WTC11 (cell line): ENCODE measurements at regions not wholly inside any gene's neighbourhood (a gene's known extent, or its start where the extent isn't known, plus 50 kb on each side); places are given as distances from the start of the nearest gene placed in this dataset.

ENCODE experiments used
- ATAC-seq: fragments of 200-7000 bp; cut with Tn5 transposase; 2 replicates; pipeline ENCODE4 v1.10.0; 2021; ENCODE audit warnings: mild to moderate bottlenecking, moderate library complexity
- CTCF ChIA-PET: fragments of 300-600 bp; sonication (Branson Sonifier 250); formaldehyde crosslinking; loops from one replicate; lab custom pipeline; 2021; ENCODE audit warnings: antibody characterized with exemption; lab: Charles Lee
- POLR2A ChIA-PET: fragments of 350-600 bp; sonication (Branson Sonifier 250); formaldehyde crosslinking; loops from one replicate; lab custom pipeline; 2021; ENCODE audit warnings: antibody characterized with exemption; lab: Charles Lee
- DNase-seq: peaks from one replicate; pipeline ENCODE4 v3.0.0; 2021; ENCODE audit warnings: low spot score
- H3K27ac Mint-ChIP-seq: 2 replicates; pipeline ENCODE4 v1.8.0; 2021; ENCODE audit warnings: mixed read lengths
- H3K27me3 Mint-ChIP-seq: 2 replicates; pipeline ENCODE4 v1.8.0; 2021; ENCODE audit warnings: low read depth, mild to moderate bottlenecking, moderate library complexity, mixed read lengths
- H3K36me3 Mint-ChIP-seq: 2 replicates; pipeline ENCODE4 v1.8.0; 2021; ENCODE audit warnings: mixed read lengths
- H3K4me1 Mint-ChIP-seq: 2 replicates; pipeline ENCODE4 v1.8.0; 2022; ENCODE audit warnings: mixed read lengths
- H3K4me3 Mint-ChIP-seq: 2 replicates; pipeline ENCODE4 v1.8.0; 2021; ENCODE audit warnings: mild to moderate bottlenecking, moderate library complexity, mixed read lengths
- H3K9me3 Mint-ChIP-seq: 2 replicates; pipeline ENCODE4 v1.8.0; 2021; ENCODE audit warnings: mixed read lengths
- CBFB ChIP-seq: sonication (generic); formaldehyde crosslinking; IDR thresholded peaks from 2 replicates; pipeline ENCODE4 v1.8.1; 2022; ENCODE audit warnings: mild to moderate bottlenecking, low read depth, missing genetic modification reagents
- ETV6 ChIP-seq: sonication (generic); formaldehyde crosslinking; IDR thresholded peaks from 2 replicates; pipeline ENCODE4 v1.8.1; 2022; ENCODE audit warnings: mild to moderate bottlenecking, missing genetic modification reagents
- HMGA2 ChIP-seq: fragments of 250-450 bp; sonication (Bioruptor Pico); IDR thresholded peaks from 2 replicates; pipeline ENCODE4 v1.4.0; 2021; ENCODE audit warnings: mild to moderate bottlenecking, moderate library complexity
- NFYB ChIP-seq: sonication (generic); formaldehyde crosslinking; conservative IDR thresholded peaks from 2 replicates; pipeline ENCODE4 v1.8.0; 2022; ENCODE audit warnings: low read depth, missing genetic modification reagents
- NR3C1 ChIP-seq: sonication (generic); formaldehyde crosslinking; conservative IDR thresholded peaks from 2 replicates; pipeline ENCODE4 v1.8.1; 2023; ENCODE audit warnings: low read depth, mild to moderate bottlenecking, missing genetic modification reagents
- RELA ChIP-seq: sonication (generic); formaldehyde crosslinking; IDR thresholded peaks from 2 replicates; pipeline ENCODE4 v1.8.1; 2022; ENCODE audit warnings: missing genetic modification reagents, mild to moderate bottlenecking, borderline replicate concordance
- RORB ChIP-seq: fragments of 250-450 bp; sonication (Bioruptor Pico); IDR thresholded peaks from 2 replicates; pipeline ENCODE4 v1.9.0; 2021; ENCODE audit warnings: mild to moderate bottlenecking
- SMAD3 ChIP-seq: sonication (generic); formaldehyde crosslinking; IDR thresholded peaks from 2 replicates; pipeline ENCODE4 v1.8.0; 2022; ENCODE audit warnings: missing genetic modification reagents, mild to moderate bottlenecking, borderline replicate concordance
- TEAD1 ChIP-seq: sonication (generic); formaldehyde crosslinking; IDR thresholded peaks from 2 replicates; pipeline ENCODE4 v1.8.0; 2022; ENCODE audit warnings: mild to moderate bottlenecking, missing genetic modification reagents
- ZNF121 ChIP-seq: sonication (generic); formaldehyde crosslinking; IDR thresholded peaks from 2 replicates; pipeline ENCODE4 v1.8.0; 2023; ENCODE audit warnings: missing genetic modification reagents
- ZNF396 ChIP-seq: fragments of 250-450 bp; sonication (Bioruptor Pico); IDR thresholded peaks from 2 replicates; pipeline ENCODE4 v1.8.0; 2021; ENCODE audit warnings: mild to moderate bottlenecking, moderate library complexity, borderline replicate concordance
- ZNF416 ChIP-seq: fragments of 250-450 bp; sonication (Bioruptor Pico); IDR thresholded peaks from 2 replicates; pipeline ENCODE4 v1.9.0; 2021; ENCODE audit warnings: mild to moderate bottlenecking, inconsistent platforms
- TF ChIP-seq, protein P1 (sequence below): sonication (generic); formaldehyde crosslinking; IDR thresholded peaks from 2 replicates; pipeline ENCODE4 v1.8.1; 2023; ENCODE audit warnings: mild to moderate bottlenecking, missing genetic modification reagents
- TF ChIP-seq, protein P2 (sequence below): sonication (generic); formaldehyde crosslinking; IDR thresholded peaks from 2 replicates; pipeline ENCODE4 v1.8.1; 2023; ENCODE audit warnings: mild to moderate bottlenecking, missing genetic modification reagents, moderate library complexity
- TF ChIP-seq, protein P3 (sequence below): fragments of 250-450 bp; sonication (Bioruptor Pico); conservative IDR thresholded peaks from 2 replicates; pipeline ENCODE4 v1.9.0; 2021; ENCODE audit warnings: mild to moderate bottlenecking
- TF ChIP-seq, protein P4 (sequence below): fragments of 250-450 bp; sonication (Bioruptor Pico); IDR thresholded peaks from 2 replicates; pipeline ENCODE4 v1.9.0; 2021; ENCODE audit warnings: mild to moderate bottlenecking, borderline replicate concordance
- TF ChIP-seq, protein P5 (sequence below): sonication (generic); formaldehyde crosslinking; conservative IDR thresholded peaks from 2 replicates; pipeline ENCODE4 v1.8.1; 2023; ENCODE audit warnings: mild to moderate bottlenecking, low read depth, missing genetic modification reagents, moderate library complexity
- TF ChIP-seq, protein P6 (sequence below): sonication (generic); formaldehyde crosslinking; IDR thresholded peaks from 2 replicates; pipeline ENCODE4 v1.8.1; 2023; ENCODE audit warnings: mild to moderate bottlenecking, moderate library complexity, missing genetic modification reagents
- TF ChIP-seq, protein P7 (sequence below): sonication (generic); formaldehyde crosslinking; IDR thresholded peaks from 2 replicates; pipeline ENCODE4 v1.8.1; 2023; ENCODE audit warnings: mild to moderate bottlenecking, missing genetic modification reagents, moderate library complexity

DNA sequence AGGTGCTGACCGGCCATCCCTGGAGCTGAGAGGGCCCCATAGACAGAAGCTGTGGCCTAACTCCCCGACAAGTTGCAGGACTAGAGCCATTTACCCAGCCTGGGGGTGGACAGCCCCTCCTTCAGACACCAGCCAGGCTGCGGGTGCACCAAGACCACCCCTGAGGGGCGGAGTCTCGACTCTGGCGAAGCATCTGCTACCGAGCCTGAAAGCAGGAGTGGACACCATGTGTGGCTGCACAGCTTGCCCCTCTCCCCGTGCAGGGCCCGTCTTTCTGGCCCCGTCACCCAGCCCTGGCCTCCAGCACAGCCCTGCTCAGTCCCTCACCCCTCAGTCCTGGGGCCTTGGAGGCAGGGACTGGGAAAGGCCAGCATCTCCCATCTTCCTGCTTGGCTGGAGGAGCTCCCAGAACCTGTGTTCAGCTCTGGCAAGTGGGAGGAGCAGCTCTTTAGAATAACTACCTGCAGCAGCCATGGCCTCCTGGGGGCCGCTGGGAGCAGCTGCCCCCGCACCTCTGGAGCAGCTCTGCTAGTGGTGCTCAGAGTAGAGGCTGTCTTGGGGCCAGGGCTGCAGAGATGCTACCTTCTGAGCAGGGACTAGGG lies 275.8 kb downstream of the NDUFA10 start:
- DNase-seq (no peak), ATAC-seq (no peak)
- Mint-ChIP-seq H3K27ac (no peak overlapping the region), H3K36me3 (no peaks in the 10 kb centered on the region), H3K4me3 (no peak overlapping the region), H3K27me3 (no peaks in the 10 kb centered on the region), H3K4me1 (no peaks in the 10 kb centered on the region), H3K9me3 (no peaks in the 10 kb centered on the region; the same call in 1 of the 2 replicates)
- no peak for TF ChIP-seq NFYB (CRISPR knock-in tag)
- TF ChIP-seq NR3C1 (CRISPR knock-in tag) = no peak
- no peak for TF ChIP-seq HMGA2
- TF ChIP-seq CBFB = no peak
- TF ChIP-seq, protein P1, sequence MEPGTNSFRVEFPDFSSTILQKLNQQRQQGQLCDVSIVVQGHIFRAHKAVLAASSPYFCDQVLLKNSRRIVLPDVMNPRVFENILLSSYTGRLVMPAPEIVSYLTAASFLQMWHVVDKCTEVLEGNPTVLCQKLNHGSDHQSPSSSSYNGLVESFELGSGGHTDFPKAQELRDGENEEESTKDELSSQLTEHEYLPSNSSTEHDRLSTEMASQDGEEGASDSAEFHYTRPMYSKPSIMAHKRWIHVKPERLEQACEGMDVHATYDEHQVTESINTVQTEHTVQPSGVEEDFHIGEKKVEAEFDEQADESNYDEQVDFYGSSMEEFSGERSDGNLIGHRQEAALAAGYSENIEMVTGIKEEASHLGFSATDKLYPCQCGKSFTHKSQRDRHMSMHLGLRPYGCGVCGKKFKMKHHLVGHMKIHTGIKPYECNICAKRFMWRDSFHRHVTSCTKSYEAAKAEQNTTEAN = no peak
- no peak for TF ChIP-seq ZNF121 (CRISPR knock-in tag)
- no peak for TF ChIP-seq RORB
- no peak for TF ChIP-seq ZNF416 (CRISPR knock-in tag)
- TF ChIP-seq, protein P2, sequence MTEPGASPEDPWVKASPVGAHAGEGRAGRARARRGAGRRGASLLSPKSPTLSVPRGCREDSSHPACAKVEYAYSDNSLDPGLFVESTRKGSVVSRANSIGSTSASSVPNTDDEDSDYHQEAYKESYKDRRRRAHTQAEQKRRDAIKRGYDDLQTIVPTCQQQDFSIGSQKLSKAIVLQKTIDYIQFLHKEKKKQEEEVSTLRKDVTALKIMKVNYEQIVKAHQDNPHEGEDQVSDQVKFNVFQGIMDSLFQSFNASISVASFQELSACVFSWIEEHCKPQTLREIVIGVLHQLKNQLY (CRISPR knock-in tag) = no peak
- TF ChIP-seq, protein P3, sequence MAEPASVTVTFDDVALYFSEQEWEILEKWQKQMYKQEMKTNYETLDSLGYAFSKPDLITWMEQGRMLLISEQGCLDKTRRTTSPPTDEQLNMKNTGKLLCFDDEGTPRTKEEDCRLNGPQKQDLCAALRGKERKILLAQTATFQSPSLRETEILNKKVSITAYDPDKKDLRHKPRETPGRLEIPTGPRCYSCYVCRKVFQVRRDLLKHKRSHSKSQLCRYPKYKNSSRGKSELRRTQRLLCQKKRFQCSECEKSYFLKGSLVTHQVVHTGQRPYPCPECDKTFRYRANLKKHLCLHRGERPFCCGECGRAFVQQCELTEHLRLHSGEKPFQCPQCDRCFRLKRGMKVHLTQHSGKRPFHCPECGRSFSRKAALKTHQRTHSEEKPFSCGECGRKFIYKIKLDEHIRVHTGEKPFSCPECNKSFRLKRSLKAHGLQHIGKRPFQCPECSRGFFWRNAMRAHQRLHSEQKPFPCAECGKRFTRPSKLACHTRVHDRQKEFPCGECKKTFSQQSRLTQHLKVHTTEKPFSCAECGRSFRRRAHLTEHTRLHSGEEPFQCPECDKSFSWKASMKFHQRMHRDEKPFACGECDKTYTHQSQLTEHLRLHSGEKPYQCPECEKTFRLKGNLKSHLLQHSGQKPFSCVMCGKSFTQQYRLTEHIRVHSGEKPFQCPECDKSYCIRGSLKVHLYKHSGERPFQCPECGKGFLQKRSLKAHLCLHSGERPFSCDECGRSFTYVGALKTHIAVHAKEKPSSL (CRISPR knock-in tag) = no peak
- ChIA-PET CTCF (interaction anchor here (0.9 kb wide), 1 partner anchor 214 kb away, joined by 3 read pairs; no protein-coding TSS in a partner anchor), POLR2A (no interaction called here)

DNA sequence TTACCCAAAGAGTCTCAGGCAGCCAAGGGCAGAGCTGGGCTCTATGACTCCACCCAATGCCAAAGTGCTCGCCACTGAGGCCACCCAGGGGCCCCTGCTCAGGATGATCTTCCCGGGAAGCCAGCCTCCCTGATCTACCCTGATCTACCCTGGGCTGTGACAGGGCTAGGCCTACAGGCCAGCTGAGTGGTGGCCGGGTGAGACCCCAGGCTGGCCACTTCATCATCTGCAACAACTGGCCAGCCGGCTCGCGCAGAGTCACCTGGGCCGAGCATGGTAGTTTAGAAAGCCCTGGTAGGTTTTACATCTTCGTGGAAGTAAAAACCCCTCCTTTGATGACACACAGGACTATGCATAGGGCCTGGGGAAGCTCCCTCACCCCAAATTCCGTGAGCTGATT lies 276.3 kb downstream of the NDUFA10 start:
- Mint-ChIP-seq H3K27me3 (no peaks in the 10 kb centered on the region), H3K4me1 (no peaks in the 10 kb centered on the region), H3K9me3 (no peaks in the 10 kb centered on the region), H3K27ac (no peak overlapping the region), H3K36me3 (no peaks in the 10 kb centered on the region), H3K4me3 (no peak overlapping the region)
- no peak for ATAC-seq
- no peak for DNase-seq
- ChIA-PET POLR2A (no interaction called here), CTCF (no interaction called here)
- TF ChIP-seq TEAD1 (CRISPR knock-in tag) (no peak), SMAD3 (CRISPR knock-in tag) (no peak), RELA (CRISPR knock-in tag) (no peak), ZNF396 (CRISPR knock-in tag) (no peak)
- TF ChIP-seq, protein P4, sequence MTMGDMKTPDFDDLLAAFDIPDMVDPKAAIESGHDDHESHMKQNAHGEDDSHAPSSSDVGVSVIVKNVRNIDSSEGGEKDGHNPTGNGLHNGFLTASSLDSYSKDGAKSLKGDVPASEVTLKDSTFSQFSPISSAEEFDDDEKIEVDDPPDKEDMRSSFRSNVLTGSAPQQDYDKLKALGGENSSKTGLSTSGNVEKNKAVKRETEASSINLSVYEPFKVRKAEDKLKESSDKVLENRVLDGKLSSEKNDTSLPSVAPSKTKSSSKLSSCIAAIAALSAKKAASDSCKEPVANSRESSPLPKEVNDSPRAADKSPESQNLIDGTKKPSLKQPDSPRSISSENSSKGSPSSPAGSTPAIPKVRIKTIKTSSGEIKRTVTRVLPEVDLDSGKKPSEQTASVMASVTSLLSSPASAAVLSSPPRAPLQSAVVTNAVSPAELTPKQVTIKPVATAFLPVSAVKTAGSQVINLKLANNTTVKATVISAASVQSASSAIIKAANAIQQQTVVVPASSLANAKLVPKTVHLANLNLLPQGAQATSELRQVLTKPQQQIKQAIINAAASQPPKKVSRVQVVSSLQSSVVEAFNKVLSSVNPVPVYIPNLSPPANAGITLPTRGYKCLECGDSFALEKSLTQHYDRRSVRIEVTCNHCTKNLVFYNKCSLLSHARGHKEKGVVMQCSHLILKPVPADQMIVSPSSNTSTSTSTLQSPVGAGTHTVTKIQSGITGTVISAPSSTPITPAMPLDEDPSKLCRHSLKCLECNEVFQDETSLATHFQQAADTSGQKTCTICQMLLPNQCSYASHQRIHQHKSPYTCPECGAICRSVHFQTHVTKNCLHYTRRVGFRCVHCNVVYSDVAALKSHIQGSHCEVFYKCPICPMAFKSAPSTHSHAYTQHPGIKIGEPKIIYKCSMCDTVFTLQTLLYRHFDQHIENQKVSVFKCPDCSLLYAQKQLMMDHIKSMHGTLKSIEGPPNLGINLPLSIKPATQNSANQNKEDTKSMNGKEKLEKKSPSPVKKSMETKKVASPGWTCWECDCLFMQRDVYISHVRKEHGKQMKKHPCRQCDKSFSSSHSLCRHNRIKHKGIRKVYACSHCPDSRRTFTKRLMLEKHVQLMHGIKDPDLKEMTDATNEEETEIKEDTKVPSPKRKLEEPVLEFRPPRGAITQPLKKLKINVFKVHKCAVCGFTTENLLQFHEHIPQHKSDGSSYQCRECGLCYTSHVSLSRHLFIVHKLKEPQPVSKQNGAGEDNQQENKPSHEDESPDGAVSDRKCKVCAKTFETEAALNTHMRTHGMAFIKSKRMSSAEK (CRISPR knock-in tag) = no peak

DNA sequence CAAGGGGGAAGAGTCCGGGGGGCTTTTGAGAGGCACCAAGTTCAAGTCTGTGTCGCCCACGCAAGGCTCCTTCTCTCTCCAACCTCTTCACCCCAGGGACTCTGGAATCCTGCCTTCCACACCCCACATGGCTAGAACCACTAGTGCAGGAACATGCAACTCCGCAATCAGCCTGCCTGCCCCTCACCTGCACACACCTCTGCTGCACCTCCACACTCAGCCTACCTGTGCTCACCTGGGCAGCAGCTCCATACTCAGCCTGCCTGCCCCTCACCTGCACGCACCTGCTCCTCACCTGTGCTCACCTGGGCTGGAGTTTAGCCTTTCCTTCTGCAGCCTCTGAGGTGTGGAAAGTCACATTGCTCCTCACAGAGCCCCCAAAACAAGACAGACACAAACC lies 277.4 kb downstream of the NDUFA10 start:
- H3K4me3 Mint-ChIP-seq = no peak overlapping the region
- POLR2A ChIA-PET = no interaction called here
- no peaks in the 10 kb centered on the region for H3K27me3 Mint-ChIP-seq
- no peak for DNase-seq
- ATAC-seq = no peak
- no peaks in the 10 kb centered on the region for H3K4me1 Mint-ChIP-seq
- H3K27ac Mint-ChIP-seq = no peak overlapping the region
- no peaks in the 10 kb centered on the region for H3K36me3 Mint-ChIP-seq
- CTCF ChIA-PET = no interaction called here
- H3K9me3 Mint-ChIP-seq = no peaks in the 10 kb centered on the region
- TF ChIP-seq, protein P5, sequence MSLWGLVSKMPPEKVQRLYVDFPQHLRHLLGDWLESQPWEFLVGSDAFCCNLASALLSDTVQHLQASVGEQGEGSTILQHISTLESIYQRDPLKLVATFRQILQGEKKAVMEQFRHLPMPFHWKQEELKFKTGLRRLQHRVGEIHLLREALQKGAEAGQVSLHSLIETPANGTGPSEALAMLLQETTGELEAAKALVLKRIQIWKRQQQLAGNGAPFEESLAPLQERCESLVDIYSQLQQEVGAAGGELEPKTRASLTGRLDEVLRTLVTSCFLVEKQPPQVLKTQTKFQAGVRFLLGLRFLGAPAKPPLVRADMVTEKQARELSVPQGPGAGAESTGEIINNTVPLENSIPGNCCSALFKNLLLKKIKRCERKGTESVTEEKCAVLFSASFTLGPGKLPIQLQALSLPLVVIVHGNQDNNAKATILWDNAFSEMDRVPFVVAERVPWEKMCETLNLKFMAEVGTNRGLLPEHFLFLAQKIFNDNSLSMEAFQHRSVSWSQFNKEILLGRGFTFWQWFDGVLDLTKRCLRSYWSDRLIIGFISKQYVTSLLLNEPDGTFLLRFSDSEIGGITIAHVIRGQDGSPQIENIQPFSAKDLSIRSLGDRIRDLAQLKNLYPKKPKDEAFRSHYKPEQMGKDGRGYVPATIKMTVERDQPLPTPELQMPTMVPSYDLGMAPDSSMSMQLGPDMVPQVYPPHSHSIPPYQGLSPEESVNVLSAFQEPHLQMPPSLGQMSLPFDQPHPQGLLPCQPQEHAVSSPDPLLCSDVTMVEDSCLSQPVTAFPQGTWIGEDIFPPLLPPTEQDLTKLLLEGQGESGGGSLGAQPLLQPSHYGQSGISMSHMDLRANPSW (CRISPR knock-in tag) = no peak
- TF ChIP-seq ETV6 (CRISPR knock-in tag) (no peak), SMAD3 (CRISPR knock-in tag) (no peak)
- TF ChIP-seq, protein P6, sequence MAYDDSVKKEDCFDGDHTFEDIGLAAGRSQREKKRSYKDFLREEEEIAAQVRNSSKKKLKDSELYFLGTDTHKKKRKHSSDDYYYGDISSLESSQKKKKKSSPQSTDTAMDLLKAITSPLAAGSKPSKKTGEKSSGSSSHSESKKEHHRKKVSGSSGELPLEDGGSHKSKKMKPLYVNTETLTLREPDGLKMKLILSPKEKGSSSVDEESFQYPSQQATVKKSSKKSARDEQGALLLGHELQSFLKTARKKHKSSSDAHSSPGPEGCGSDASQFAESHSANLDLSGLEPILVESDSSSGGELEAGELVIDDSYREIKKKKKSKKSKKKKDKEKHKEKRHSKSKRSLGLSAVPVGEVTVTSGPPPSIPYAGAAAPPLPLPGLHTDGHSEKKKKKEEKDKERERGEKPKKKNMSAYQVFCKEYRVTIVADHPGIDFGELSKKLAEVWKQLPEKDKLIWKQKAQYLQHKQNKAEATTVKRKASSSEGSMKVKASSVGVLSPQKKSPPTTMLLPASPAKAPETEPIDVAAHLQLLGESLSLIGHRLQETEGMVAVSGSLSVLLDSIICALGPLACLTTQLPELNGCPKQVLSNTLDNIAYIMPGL = no peak
- TF ChIP-seq, protein P7, sequence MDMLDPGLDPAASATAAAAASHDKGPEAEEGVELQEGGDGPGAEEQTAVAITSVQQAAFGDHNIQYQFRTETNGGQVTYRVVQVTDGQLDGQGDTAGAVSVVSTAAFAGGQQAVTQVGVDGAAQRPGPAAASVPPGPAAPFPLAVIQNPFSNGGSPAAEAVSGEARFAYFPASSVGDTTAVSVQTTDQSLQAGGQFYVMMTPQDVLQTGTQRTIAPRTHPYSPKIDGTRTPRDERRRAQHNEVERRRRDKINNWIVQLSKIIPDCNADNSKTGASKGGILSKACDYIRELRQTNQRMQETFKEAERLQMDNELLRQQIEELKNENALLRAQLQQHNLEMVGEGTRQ = no peak
